ENCODE measurements at regions not wholly inside any gene's neighbourhood (a gene's known extent, or its start where the extent isn't known, plus 50 kb on each side); places are given as distances from the start of the nearest gene placed in this dataset.

- no peak for DNase-seq (ENCODE audit: low spot score, unreplicated experiment)
- Mint-ChIP-seq H3K27ac (peak overlapping the region; percentile 33), H3K27me3 (no peaks in the 10 kb centered on the region), H3K4me1 (ENCODE audit: low read depth) (peaks cover 8% of the 10 kb centered on the region), H3K36me3 (ENCODE audit: insufficient read depth) (peaks cover 1% of the 10 kb centered on the region), H3K9me3 (ENCODE audit: low read depth) (peaks cover 3% of the 10 kb centered on the region), H3K4me3 (ENCODE audit: low read depth) (no peak overlapping the region)
- no peak for TF ChIP-seq CTCF (IDR thresholded peaks at IDR 0.05; ENCODE audit: unreplicated experiment)
Observed at GRCh38 chrX:17291171-17291900, 83.7 kb upstream of the NHS start.

GRCh38 chrX:17292111-17292527, 82.9 kb upstream of the NHS start:
- Mint-ChIP-seq H3K27me3 (no peaks in the 10 kb centered on the region), H3K4me1 (ENCODE audit: low read depth) (peaks cover 8% of the 10 kb centered on the region), H3K36me3 (ENCODE audit: insufficient read depth) (peaks cover 1% of the 10 kb centered on the region), H3K27ac (no peak overlapping the region), H3K4me3 (ENCODE audit: low read depth) (no peak overlapping the region), H3K9me3 (ENCODE audit: low read depth) (peaks cover 3% of the 10 kb centered on the region)
- TF ChIP-seq CTCF (IDR thresholded peaks at IDR 0.05; ENCODE audit: unreplicated experiment): no peak
- DNase-seq (ENCODE audit: low spot score, unreplicated experiment): no peak

GRCh38 chrX:17294561-17294960, 80.4 kb upstream of the NHS start:
- Mint-ChIP-seq H3K36me3 (ENCODE audit: insufficient read depth) (peaks cover 1% of the 10 kb centered on the region), H3K4me3 (ENCODE audit: low read depth) (no peak overlapping the region), H3K27me3 (peaks cover 6% of the 10 kb centered on the region), H3K27ac (no peak overlapping the region), H3K9me3 (ENCODE audit: low read depth) (peaks cover 3% of the 10 kb centered on the region), H3K4me1 (ENCODE audit: low read depth) (peaks cover 8% of the 10 kb centered on the region)
- TF ChIP-seq CTCF (IDR thresholded peaks at IDR 0.05; ENCODE audit: unreplicated experiment): no peak
- DNase-seq (ENCODE audit: low spot score, unreplicated experiment): no peak

- Mint-ChIP-seq H3K9me3 (ENCODE audit: low read depth) (no peaks in the 10 kb centered on the region), H3K27me3 (peaks cover 8% of the 10 kb centered on the region), H3K27ac (no peak overlapping the region), H3K36me3 (ENCODE audit: insufficient read depth) (no peaks in the 10 kb centered on the region), H3K4me1 (ENCODE audit: low read depth) (peaks cover 8% of the 10 kb centered on the region), H3K4me3 (ENCODE audit: low read depth) (no peak overlapping the region)
- DNase-seq (ENCODE audit: low spot score, unreplicated experiment): no peak
- TF ChIP-seq CTCF (IDR thresholded peaks at IDR 0.05; ENCODE audit: unreplicated experiment): no peak
Observed at GRCh38 chrX:17295791-17296190, 79.2 kb upstream of the NHS start.

- peaks cover 11% of the 10 kb centered on the region for H3K9me3 Mint-ChIP-seq (ENCODE audit: low read depth)
- DNase-seq (ENCODE audit: low spot score, unreplicated experiment): no peak
- H3K36me3 Mint-ChIP-seq (ENCODE audit: insufficient read depth): peaks cover 1% of the 10 kb centered on the region
- H3K4me1 Mint-ChIP-seq (ENCODE audit: low read depth): no peaks in the 10 kb centered on the region
- peaks cover 9% of the 10 kb centered on the region for H3K27me3 Mint-ChIP-seq
- no peak overlapping the region for H3K4me3 Mint-ChIP-seq (ENCODE audit: low read depth)
- TF ChIP-seq CTCF (IDR thresholded peaks at IDR 0.05; ENCODE audit: unreplicated experiment): no peak
- H3K27ac Mint-ChIP-seq: no peak overlapping the region
Observed at GRCh38 chrX:17298564-17298963, 76.4 kb upstream of the NHS start.

Measured in progenitor cell of endocrine pancreas (in vitro differentiated cells).